ENCODE measurements at regions not wholly inside any gene's neighbourhood (a gene's known extent, or its start where the extent isn't known, plus 50 kb on each side); places are given as distances from the start of the nearest gene placed in this dataset.
"Not testable (repeated sequence)": the region's sequence is repeated elsewhere in the genome, so short reads cannot be mapped to it uniquely, and the experiment has no call there.

- FAIRE-seq (no peak), DNase-seq (ENCODE audit: low read depth) (no peak)
- TF ChIP-seq, protein P1, sequence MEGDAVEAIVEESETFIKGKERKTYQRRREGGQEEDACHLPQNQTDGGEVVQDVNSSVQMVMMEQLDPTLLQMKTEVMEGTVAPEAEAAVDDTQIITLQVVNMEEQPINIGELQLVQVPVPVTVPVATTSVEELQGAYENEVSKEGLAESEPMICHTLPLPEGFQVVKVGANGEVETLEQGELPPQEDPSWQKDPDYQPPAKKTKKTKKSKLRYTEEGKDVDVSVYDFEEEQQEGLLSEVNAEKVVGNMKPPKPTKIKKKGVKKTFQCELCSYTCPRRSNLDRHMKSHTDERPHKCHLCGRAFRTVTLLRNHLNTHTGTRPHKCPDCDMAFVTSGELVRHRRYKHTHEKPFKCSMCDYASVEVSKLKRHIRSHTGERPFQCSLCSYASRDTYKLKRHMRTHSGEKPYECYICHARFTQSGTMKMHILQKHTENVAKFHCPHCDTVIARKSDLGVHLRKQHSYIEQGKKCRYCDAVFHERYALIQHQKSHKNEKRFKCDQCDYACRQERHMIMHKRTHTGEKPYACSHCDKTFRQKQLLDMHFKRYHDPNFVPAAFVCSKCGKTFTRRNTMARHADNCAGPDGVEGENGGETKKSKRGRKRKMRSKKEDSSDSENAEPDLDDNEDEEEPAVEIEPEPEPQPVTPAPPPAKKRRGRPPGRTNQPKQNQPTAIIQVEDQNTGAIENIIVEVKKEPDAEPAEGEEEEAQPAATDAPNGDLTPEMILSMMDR (IDR thresholded peaks at IDR 0.05; ENCODE audit: insufficient read depth, low read length, severe bottlenecking), result no peak
These were observed 123.2 kb downstream of the FGF18 start for GRCh38 chr5:171542525-171543140.

GRCh38 chr5:171543148-171543815 lies 123.8 kb downstream of the FGF18 start:
- FAIRE-seq (no peak), DNase-seq (ENCODE audit: low read depth) (no peak)
- Histone ChIP-seq H3K36me3 (ENCODE audit: control insufficient read depth, insufficient read depth, low read length) (no peaks in the 10 kb centered on the region), H3K4me3 (ENCODE audit: low read depth, low read length) (no peak overlapping the region), H3K27me3 (ENCODE audit: control insufficient read depth, insufficient read depth, low read length) (no peaks in the 10 kb centered on the region)
- TF ChIP-seq, protein P1 (IDR thresholded peaks at IDR 0.05; ENCODE audit: insufficient read depth, low read length, severe bottlenecking), result no peak

More at GRCh38 chr5:171542525-171543140, 123.2 kb downstream of the FGF18 start:
- H3K4me3 ChIP-seq (ENCODE audit: low read depth, low read length), result no peak overlapping the region
- H3K27me3 ChIP-seq (ENCODE audit: control insufficient read depth, insufficient read depth, low read length), result no peaks in the 10 kb centered on the region
- no peaks in the 10 kb centered on the region for H3K36me3 ChIP-seq (ENCODE audit: control insufficient read depth, insufficient read depth, low read length)

DNA sequence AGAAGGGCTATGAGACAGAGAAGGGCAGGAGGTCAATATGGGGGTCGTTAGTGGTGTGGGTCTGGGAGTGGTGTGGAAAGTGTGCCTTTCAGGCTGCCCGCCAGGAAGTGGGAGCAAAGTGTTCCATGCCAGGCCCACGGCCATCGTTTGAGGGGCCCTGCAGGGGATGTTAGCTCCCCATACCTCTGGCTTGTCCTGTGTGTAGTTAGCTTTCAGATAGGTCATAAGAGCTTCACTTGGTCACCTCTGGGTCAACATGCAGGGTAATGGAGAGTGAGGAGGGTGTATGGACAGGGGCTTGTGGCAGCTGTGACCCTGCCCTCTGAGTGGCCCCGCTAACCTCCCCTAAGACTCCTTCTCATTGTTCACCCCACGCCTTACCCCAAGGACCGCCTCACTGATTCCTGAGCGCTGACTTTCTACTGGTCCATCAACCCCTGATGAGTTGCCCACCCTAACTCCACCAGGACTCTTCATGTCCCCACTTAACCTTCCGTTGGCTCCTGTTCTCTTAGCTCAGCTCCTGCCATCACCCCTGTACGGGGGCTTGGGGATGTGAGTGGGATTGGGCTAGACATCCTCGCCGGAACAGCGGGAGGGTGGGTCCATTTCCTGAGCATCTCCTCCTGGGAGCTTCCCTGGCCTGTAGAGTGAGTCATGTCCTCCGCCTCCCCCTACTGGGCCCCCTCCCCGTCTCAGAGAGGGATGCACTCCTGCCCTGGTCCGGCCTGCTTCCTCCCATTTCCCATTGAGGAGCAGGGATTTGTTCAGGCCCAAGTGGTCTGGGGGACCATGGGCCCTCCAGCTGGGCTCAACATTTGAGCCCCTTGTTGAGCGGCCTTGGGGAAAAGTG lies 125.7 kb downstream of the FGF18 start:
- DNase-seq (ENCODE audit: low read depth) (no peak), FAIRE-seq (no peak)
- Histone ChIP-seq H3K36me3 (ENCODE audit: control insufficient read depth, insufficient read depth, low read length) (no peaks in the 10 kb centered on the region), H3K4me3 (ENCODE audit: low read depth, low read length) (no peak overlapping the region), H3K27me3 (ENCODE audit: control insufficient read depth, insufficient read depth, low read length) (no peaks in the 10 kb centered on the region)
- TF ChIP-seq, protein P1 (IDR thresholded peaks at IDR 0.05; ENCODE audit: insufficient read depth, low read length, severe bottlenecking), result no peak

DNA sequence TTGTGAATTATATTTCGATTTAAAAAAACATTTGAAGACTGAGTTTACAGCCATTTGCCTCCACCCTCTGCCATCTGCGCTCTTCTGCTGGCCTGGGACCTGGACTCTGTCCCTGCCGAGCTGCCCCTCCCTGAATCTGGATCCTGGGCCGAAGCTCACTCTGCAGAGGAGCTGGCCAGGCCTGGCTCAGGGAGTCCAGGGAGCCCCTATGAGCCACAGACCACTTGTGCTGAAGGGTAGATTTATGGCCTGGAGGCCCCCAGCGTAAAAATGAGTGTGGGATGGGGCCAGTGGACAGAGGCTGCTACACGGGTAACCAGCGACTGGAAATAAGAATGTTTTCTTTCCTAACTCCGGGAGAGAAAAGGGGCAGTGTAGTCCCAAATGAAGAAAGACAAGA lies 129.8 kb downstream of the FGF18 start:
- no peak for FAIRE-seq
- TF ChIP-seq, protein P1 (IDR thresholded peaks at IDR 0.05; ENCODE audit: insufficient read depth, low read length, severe bottlenecking), result no peak
- H3K27me3 ChIP-seq (ENCODE audit: control insufficient read depth, insufficient read depth, low read length), result no peaks in the 10 kb centered on the region

GRCh38 chr5:171553817-171554216 lies 134.4 kb downstream of the FGF18 start:
- not testable (repeated sequence) for H3K4me3 ChIP-seq (ENCODE audit: low read depth, low read length); H3K36me3 ChIP-seq (ENCODE audit: control insufficient read depth, insufficient read depth, low read length); FAIRE-seq; H3K27me3 ChIP-seq (ENCODE audit: control insufficient read depth, insufficient read depth, low read length); DNase-seq (ENCODE audit: low read depth)

More for the DNA sequence above, 129.8 kb downstream of the FGF18 start:
- H3K4me3 ChIP-seq (ENCODE audit: low read depth, low read length), result no peak overlapping the region
- H3K36me3 ChIP-seq (ENCODE audit: control insufficient read depth, insufficient read depth, low read length), result no peaks in the 10 kb centered on the region
- DNase-seq (ENCODE audit: low read depth), result no peak

DNA sequence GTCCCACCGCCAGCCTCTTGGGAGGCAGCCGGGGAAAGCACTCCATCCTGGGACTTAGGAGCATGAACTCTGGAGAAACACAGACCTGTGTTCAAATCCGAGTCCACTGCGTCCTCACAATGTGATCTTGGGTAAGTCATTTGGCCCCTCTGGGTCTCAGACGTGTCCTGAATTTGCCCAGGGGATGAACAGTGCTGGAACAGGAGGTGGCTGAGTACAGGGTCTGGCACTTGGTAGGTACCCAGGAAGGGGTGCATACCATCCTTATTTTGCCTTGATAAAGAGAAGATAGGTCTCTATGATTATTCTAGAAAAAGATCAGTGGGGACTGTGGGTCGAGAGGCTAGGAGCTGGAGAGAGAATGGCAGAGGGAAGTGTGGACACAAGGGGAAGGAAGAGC lies 135.7 kb downstream of the FGF18 start:
- TF ChIP-seq, protein P1 (IDR thresholded peaks at IDR 0.05; ENCODE audit: insufficient read depth, low read length, severe bottlenecking), result no peak
- no peak for DNase-seq (ENCODE audit: low read depth)
- no peaks in the 10 kb centered on the region for H3K36me3 ChIP-seq (ENCODE audit: control insufficient read depth, insufficient read depth, low read length)
- no peak overlapping the region for H3K4me3 ChIP-seq (ENCODE audit: low read depth, low read length)
- peaks cover 2% of the 10 kb centered on the region for H3K27me3 ChIP-seq (ENCODE audit: control insufficient read depth, insufficient read depth, low read length)
- no peak for FAIRE-seq

Measured in bronchial epithelial cell (primary cell).